ENCODE measurements at regions not wholly inside any gene's neighbourhood (a gene's known extent, or its start where the extent isn't known, plus 50 kb on each side); places are given as distances from the start of the nearest gene placed in this dataset.
"Not testable (repeated sequence)": the region's sequence is repeated elsewhere in the genome, so short reads cannot be mapped to it uniquely, and the experiment has no call there.

- no peak for DNase-seq
Measured at GRCh38 chr7:17396692-17397091, 98.2 kb downstream of the AHR start.

GRCh38 chr7:17401791-17402627 lies 103.6 kb downstream of the AHR start:
- DNase-seq: peak; percentile 34

- DNase-seq: no peak
Measured at GRCh38 chr7:17402628-17403278, 104.3 kb downstream of the AHR start.

GRCh38 chr7:17404006-17404405 lies 105.6 kb downstream of the AHR start:
- DNase-seq: no peak

- DNase-seq: peak; percentile 83
Measured at GRCh38 chr7:17405786-17406185, 107.3 kb downstream of the AHR start.

GRCh38 chr7:17406738-17407137 lies 108.3 kb downstream of the AHR start:
- DNase-seq: peak; percentile 68

- DNase-seq: no peak
Measured at GRCh38 chr7:17407229-17407628, 108.8 kb downstream of the AHR start.

GRCh38 chr7:17408245-17408903 lies 109.9 kb downstream of the AHR start:
- peak; percentile 95 for DNase-seq

- DNase-seq: peak; percentile 38
Measured at GRCh38 chr7:17408904-17409290, 110.4 kb downstream of the AHR start.

- DNase-seq: no peak
Measured at GRCh38 chr7:17411922-17412321, 113.5 kb downstream of the AHR start.

- DNase-seq: no peak
Measured at GRCh38 chr7:17412883-17413282, 114.4 kb downstream of the AHR start.

- DNase-seq: no peak
Measured at GRCh38 chr7:17415955-17416354, 117.5 kb downstream of the AHR start.

GRCh38 chr7:17420308-17421015 lies 122.0 kb downstream of the AHR start:
- not testable (repeated sequence) for DNase-seq

GRCh38 chr7:17421941-17422340 lies 123.5 kb downstream of the AHR start:
- DNase-seq: no peak

- DNase-seq: no peak
Measured at GRCh38 chr7:17422966-17423365, 124.5 kb downstream of the AHR start.

GRCh38 chr7:17427924-17428323 lies 129.5 kb downstream of the AHR start:
- no peak for DNase-seq

- no peak for DNase-seq
Measured at GRCh38 chr7:17429579-17429978, 131.1 kb downstream of the AHR start.

- no peak for DNase-seq
Measured at GRCh38 chr7:17432793-17433192, 134.3 kb downstream of the AHR start.

GRCh38 chr7:17434191-17434590 lies 135.7 kb downstream of the AHR start:
- no peak for DNase-seq

- DNase-seq: no peak
Measured at GRCh38 chr7:17434841-17435692, 136.6 kb downstream of the AHR start.

GRCh38 chr7:17436126-17436525 lies 137.7 kb downstream of the AHR start:
- no peak for DNase-seq

- no peak for DNase-seq
Measured at GRCh38 chr7:17437586-17437985, 139.1 kb downstream of the AHR start.
